GM10248 (cell line): ENCODE measurements at regions not wholly inside any gene's neighbourhood (a gene's known extent, or its start where the extent isn't known, plus 50 kb on each side); places are given as distances from the start of the nearest gene placed in this dataset.

ENCODE experiments used
- CTCF ChIA-PET: fragments of 300-600 bp; sonication (Branson Sonifier 250); formaldehyde crosslinking; extraction: SDS; loops from one replicate; lab custom pipeline; 2021; ENCODE audit warnings: antibody characterized with exemption; lab: Yijun Ruan, JAX
- POLR2A ChIA-PET: fragments of 350-650 bp; sonication (Branson Sonifier 250); formaldehyde crosslinking; extraction: SDS; loops from one replicate; lab custom pipeline; 2020; ENCODE audit warnings: antibody characterized with exemption; lab: Yijun Ruan, JAX
- DNase-seq: peaks from one replicate; pipeline ENCODE4 v3.0.0; 2012; ENCODE audit errors: extremely low spot score
- CTCF ChIP-seq: IDR thresholded peaks from 2 replicates; pipeline ENCODE4 v1.5.1; 2012; ENCODE audit warnings: mild to moderate bottlenecking, low read depth; ENCODE audit errors: extremely low read depth, missing control alignments, control extremely low read depth

- CTCF ChIA-PET: interaction anchor here (1.1 to 1.3 kb wide), 2 partner anchors 9 to 18 kb away, joined by 3 to 4 read pairs; no protein-coding TSS in a partner anchor
- no peak for TF ChIP-seq CTCF
These were observed 100.1 kb downstream of the TPRA1 start for GRCh38 chr3:127490271-127491023.

GRCh38 chr3:127489357-127489756 lies 101.2 kb downstream of the TPRA1 start:
- TF ChIP-seq CTCF: no peak
- CTCF ChIA-PET: interaction anchor here (0.7 to 1.4 kb wide), 3 partner anchors 14 to 58 kb away, joined by 3 read pairs; no protein-coding TSS in a partner anchor
- DNase-seq: no peak
- POLR2A ChIA-PET: no interaction called here

More at GRCh38 chr3:127490271-127491023, 100.1 kb downstream of the TPRA1 start:
- POLR2A ChIA-PET: no interaction called here
- no peak for DNase-seq

GRCh38 chr3:127488740-127489139 lies 101.8 kb downstream of the TPRA1 start:
- CTCF ChIA-PET: interaction anchor here (0.7 to 1.4 kb wide), 4 partner anchors 12 to 59 kb away, joined by 3 read pairs; no protein-coding TSS in a partner anchor
- no peak for TF ChIP-seq CTCF
- DNase-seq: no peak
- POLR2A ChIA-PET: no interaction called here

GRCh38 chr3:127488141-127488672 lies 102.3 kb downstream of the TPRA1 start:
- ChIA-PET CTCF (interaction anchor here (1.0 to 1.4 kb wide), 3 partner anchors 12 to 18 kb away, joined by 3 read pairs; no protein-coding TSS in a partner anchor), POLR2A (no interaction called here)
- no peak for DNase-seq
- TF ChIP-seq CTCF: no peak

- ChIA-PET POLR2A (no interaction called here), CTCF (interaction anchor here (1.4 kb wide), 1 partner anchor 13 kb away, joined by 3 read pairs; no protein-coding TSS in a partner anchor)
- no peak for DNase-seq
- no peak for TF ChIP-seq CTCF
These were observed 103.3 kb downstream of the TPRA1 start for GRCh38 chr3:127487196-127487595.

- POLR2A ChIA-PET: no interaction called here
- TF ChIP-seq CTCF: no peak
- CTCF ChIA-PET: no interaction called here
- DNase-seq: no peak
These were observed 104.1 kb downstream of the TPRA1 start for GRCh38 chr3:127486321-127486944.
